ENCODE measurements at regions not wholly inside any gene's neighbourhood (a gene's known extent, or its start where the extent isn't known, plus 50 kb on each side); places are given as distances from the start of the nearest gene placed in this dataset.

DNA sequence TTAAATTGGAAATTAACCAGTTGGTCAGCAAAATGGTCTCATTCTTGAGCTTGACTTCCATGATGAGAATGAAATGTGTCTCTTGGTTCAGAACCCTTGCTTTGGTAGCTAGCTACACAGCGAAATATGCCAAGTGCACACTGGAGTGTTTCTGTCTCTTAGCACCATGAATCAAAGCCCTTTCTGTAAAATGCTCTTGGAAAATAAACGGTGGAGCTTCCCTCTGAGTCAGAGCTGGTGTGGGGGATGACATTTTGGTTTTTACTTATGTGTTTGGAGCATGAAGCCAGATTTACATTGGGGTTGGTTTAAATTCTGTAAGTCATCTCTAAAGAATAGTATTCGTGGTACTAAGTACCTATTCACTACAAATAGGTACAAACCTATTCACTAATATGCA is 85.1 kb upstream of the NANOGP8 start:
- TF ChIP-seq, protein P1, sequence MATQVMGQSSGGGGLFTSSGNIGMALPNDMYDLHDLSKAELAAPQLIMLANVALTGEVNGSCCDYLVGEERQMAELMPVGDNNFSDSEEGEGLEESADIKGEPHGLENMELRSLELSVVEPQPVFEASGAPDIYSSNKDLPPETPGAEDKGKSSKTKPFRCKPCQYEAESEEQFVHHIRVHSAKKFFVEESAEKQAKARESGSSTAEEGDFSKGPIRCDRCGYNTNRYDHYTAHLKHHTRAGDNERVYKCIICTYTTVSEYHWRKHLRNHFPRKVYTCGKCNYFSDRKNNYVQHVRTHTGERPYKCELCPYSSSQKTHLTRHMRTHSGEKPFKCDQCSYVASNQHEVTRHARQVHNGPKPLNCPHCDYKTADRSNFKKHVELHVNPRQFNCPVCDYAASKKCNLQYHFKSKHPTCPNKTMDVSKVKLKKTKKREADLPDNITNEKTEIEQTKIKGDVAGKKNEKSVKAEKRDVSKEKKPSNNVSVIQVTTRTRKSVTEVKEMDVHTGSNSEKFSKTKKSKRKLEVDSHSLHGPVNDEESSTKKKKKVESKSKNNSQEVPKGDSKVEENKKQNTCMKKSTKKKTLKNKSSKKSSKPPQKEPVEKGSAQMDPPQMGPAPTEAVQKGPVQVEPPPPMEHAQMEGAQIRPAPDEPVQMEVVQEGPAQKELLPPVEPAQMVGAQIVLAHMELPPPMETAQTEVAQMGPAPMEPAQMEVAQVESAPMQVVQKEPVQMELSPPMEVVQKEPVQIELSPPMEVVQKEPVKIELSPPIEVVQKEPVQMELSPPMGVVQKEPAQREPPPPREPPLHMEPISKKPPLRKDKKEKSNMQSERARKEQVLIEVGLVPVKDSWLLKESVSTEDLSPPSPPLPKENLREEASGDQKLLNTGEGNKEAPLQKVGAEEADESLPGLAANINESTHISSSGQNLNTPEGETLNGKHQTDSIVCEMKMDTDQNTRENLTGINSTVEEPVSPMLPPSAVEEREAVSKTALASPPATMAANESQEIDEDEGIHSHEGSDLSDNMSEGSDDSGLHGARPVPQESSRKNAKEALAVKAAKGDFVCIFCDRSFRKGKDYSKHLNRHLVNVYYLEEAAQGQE (IDR thresholded peaks at IDR 0.05; ENCODE audit: insufficient replicate concordance, low read depth) = no peak
- TF ChIP-seq, protein P2, sequence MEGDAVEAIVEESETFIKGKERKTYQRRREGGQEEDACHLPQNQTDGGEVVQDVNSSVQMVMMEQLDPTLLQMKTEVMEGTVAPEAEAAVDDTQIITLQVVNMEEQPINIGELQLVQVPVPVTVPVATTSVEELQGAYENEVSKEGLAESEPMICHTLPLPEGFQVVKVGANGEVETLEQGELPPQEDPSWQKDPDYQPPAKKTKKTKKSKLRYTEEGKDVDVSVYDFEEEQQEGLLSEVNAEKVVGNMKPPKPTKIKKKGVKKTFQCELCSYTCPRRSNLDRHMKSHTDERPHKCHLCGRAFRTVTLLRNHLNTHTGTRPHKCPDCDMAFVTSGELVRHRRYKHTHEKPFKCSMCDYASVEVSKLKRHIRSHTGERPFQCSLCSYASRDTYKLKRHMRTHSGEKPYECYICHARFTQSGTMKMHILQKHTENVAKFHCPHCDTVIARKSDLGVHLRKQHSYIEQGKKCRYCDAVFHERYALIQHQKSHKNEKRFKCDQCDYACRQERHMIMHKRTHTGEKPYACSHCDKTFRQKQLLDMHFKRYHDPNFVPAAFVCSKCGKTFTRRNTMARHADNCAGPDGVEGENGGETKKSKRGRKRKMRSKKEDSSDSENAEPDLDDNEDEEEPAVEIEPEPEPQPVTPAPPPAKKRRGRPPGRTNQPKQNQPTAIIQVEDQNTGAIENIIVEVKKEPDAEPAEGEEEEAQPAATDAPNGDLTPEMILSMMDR (IDR thresholded peaks at IDR 0.05; ENCODE audit: insufficient read depth, low read length) = no peak
- TF ChIP-seq SPI1 (IDR thresholded peaks at IDR 0.05; ENCODE audit: borderline replicate concordance, low read depth) = no peak
- no peak for TF ChIP-seq POLR2AphosphoS5 (IDR thresholded peaks at IDR 0.05; ENCODE audit: low read depth)
- TF ChIP-seq GABPA (IDR thresholded peaks at IDR 0.05; ENCODE audit: low read depth) = no peak
- Histone ChIP-seq H3K27me3 (ENCODE audit: insufficient read depth, poor library complexity, severe bottlenecking) (no peaks in the 10 kb centered on the region), H3K4me3 (replicated peaks; ENCODE audit: insufficient read depth, low read length) (no peak overlapping the region), H3K27ac (replicated peaks) (no peak overlapping the region)
- no peak for DNase-seq (ENCODE audit: low read depth in 1 of 2, low spot score in 1 of 2)

DNA sequence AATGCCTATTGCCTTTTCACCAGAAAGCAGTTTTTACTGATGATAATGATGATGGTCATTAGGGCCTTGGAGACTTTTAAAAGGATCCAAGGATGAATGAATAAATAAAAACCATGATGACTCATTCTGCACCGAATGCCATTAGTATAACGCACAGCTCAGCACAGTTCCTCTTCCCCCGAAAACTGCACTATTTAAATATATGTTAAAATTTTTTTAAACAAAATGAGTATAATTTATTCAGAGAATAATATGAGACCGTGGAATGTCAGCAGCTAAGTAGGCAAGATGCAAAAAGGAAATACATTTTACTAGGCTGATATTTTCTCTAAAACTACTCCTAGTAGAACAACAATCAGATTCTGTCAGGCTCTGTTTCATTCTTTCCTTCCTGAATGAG is 83.4 kb upstream of the NANOGP8 start:
- H3K4me3 ChIP-seq (replicated peaks; ENCODE audit: insufficient read depth, low read length) = no peak overlapping the region
- no peak for DNase-seq (ENCODE audit: low read depth in 1 of 2, low spot score in 1 of 2)
- TF ChIP-seq POLR2AphosphoS5 (IDR thresholded peaks at IDR 0.05; ENCODE audit: low read depth) = no peak
- TF ChIP-seq, protein P1 (IDR thresholded peaks at IDR 0.05; ENCODE audit: insufficient replicate concordance, low read depth) = no peak
- no peak for TF ChIP-seq SPI1 (IDR thresholded peaks at IDR 0.05; ENCODE audit: borderline replicate concordance, low read depth)
- TF ChIP-seq GABPA (IDR thresholded peaks at IDR 0.05; ENCODE audit: low read depth) = no peak
- TF ChIP-seq, protein P2 (IDR thresholded peaks at IDR 0.05; ENCODE audit: insufficient read depth, low read length) = no peak
- no peaks in the 10 kb centered on the region for H3K27me3 ChIP-seq (ENCODE audit: insufficient read depth, poor library complexity, severe bottlenecking)
- no peak overlapping the region for H3K27ac ChIP-seq (replicated peaks)

DNA sequence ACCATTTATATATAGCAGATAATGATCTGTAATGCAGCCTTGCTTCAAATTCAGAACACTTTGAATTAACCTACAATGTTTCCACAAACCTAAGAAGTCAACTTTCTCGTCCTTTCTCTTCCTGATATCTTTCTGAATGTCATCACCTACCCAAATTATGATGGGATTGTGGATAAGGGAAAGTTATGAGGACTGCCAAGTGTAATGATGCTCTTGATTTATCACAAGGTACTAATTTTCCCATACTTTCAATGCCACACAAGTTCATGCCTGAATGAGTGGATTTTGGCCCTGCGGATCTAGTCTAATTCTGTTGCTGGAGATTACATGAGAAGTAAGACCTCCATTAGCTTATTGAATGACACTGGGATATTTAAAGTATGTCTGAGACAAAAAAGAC is 82.6 kb upstream of the NANOGP8 start:
- Histone ChIP-seq H3K4me3 (replicated peaks; ENCODE audit: insufficient read depth, low read length) (no peak overlapping the region), H3K27ac (replicated peaks) (no peak overlapping the region), H3K27me3 (ENCODE audit: insufficient read depth, poor library complexity, severe bottlenecking) (no peaks in the 10 kb centered on the region)
- TF ChIP-seq, protein P1 (IDR thresholded peaks at IDR 0.05; ENCODE audit: insufficient replicate concordance, low read depth) = no peak
- TF ChIP-seq GABPA (IDR thresholded peaks at IDR 0.05; ENCODE audit: low read depth) = no peak
- TF ChIP-seq, protein P2 (IDR thresholded peaks at IDR 0.05; ENCODE audit: insufficient read depth, low read length) = no peak
- TF ChIP-seq POLR2AphosphoS5 (IDR thresholded peaks at IDR 0.05; ENCODE audit: low read depth) = no peak
- TF ChIP-seq SPI1 (IDR thresholded peaks at IDR 0.05; ENCODE audit: borderline replicate concordance, low read depth) = no peak
- no peak for DNase-seq (ENCODE audit: low read depth in 1 of 2, low spot score in 1 of 2)

Data from HL-60 (cell line).